ENCODE measurements at regions not wholly inside any gene's neighbourhood (a gene's known extent, or its start where the extent isn't known, plus 50 kb on each side); places are given as distances from the start of the nearest gene placed in this dataset.

GRCh38 chr2:128401680-128402079 is 83.0 kb upstream of the HS6ST1 start:
- no peak overlapping the region for H3K4me3 Mint-ChIP-seq
- H3K36me3 Mint-ChIP-seq (ENCODE audit: low read depth), result no peaks in the 10 kb centered on the region
- peaks cover 4% of the 10 kb centered on the region for H3K4me1 Mint-ChIP-seq
- H3K27ac Mint-ChIP-seq, result no peak overlapping the region
- no peak for DNase-seq
- CTCF ChIA-PET, result interaction anchor here (0.6 kb wide), 1 partner anchor 1236 kb away, joined by 3 read pairs; no protein-coding TSS in a partner anchor
- POLR2A ChIA-PET, result no interaction called here
- no peaks in the 10 kb centered on the region for H3K9me3 Mint-ChIP-seq
- peaks cover 18% of the 10 kb centered on the region for H3K27me3 Mint-ChIP-seq

GRCh38 chr2:128402911-128403670 is 84.4 kb upstream of the HS6ST1 start:
- DNase-seq, result no peak
- POLR2A ChIA-PET, result no interaction called here

GRCh38 chr2:128403814-128404708 is 85.4 kb upstream of the HS6ST1 start:
- ChIA-PET CTCF (no interaction called here), POLR2A (no interaction called here)
- H3K27ac Mint-ChIP-seq, result no peak overlapping the region
- no peaks in the 10 kb centered on the region for H3K36me3 Mint-ChIP-seq (ENCODE audit: low read depth)
- DNase-seq, result no peak
- H3K27me3 Mint-ChIP-seq, result peaks cover 14% of the 10 kb centered on the region
- no peaks in the 10 kb centered on the region for H3K9me3 Mint-ChIP-seq
- H3K4me1 Mint-ChIP-seq, result peaks cover 4% of the 10 kb centered on the region
- H3K4me3 Mint-ChIP-seq, result no peak overlapping the region

More at GRCh38 chr2:128402911-128403670, 84.4 kb upstream of the HS6ST1 start:
- Mint-ChIP-seq H3K27ac (no peak overlapping the region), H3K4me3 (no peak overlapping the region), H3K36me3 (ENCODE audit: low read depth) (no peaks in the 10 kb centered on the region), H3K27me3 (peaks cover 18% of the 10 kb centered on the region), H3K4me1 (peaks cover 4% of the 10 kb centered on the region), H3K9me3 (no peaks in the 10 kb centered on the region)
- CTCF ChIA-PET, result no interaction called here

GRCh38 chr2:128404709-128405466 is 86.2 kb upstream of the HS6ST1 start:
- H3K36me3 Mint-ChIP-seq (ENCODE audit: low read depth), result no peaks in the 10 kb centered on the region
- ChIA-PET CTCF (interaction anchor here (1.0 kb wide), 1 partner anchor 20 kb away, joined by 3 read pairs; no protein-coding TSS in a partner anchor), POLR2A (no interaction called here)
- H3K4me3 Mint-ChIP-seq, result no peak overlapping the region
- H3K4me1 Mint-ChIP-seq, result peaks cover 3% of the 10 kb centered on the region
- no peak overlapping the region for H3K27ac Mint-ChIP-seq
- no peaks in the 10 kb centered on the region for H3K9me3 Mint-ChIP-seq
- no peak for DNase-seq
- peaks cover 8% of the 10 kb centered on the region for H3K27me3 Mint-ChIP-seq

- Mint-ChIP-seq H3K36me3 (ENCODE audit: low read depth) (no peaks in the 10 kb centered on the region), H3K27me3 (peaks cover 6% of the 10 kb centered on the region), H3K4me1 (peaks cover 1% of the 10 kb centered on the region), H3K9me3 (no peaks in the 10 kb centered on the region), H3K27ac (no peak overlapping the region), H3K4me3 (no peak overlapping the region)
- ChIA-PET CTCF (interaction anchor here (1.0 kb wide), 1 partner anchor 20 kb away, joined by 3 read pairs; no protein-coding TSS in a partner anchor), POLR2A (no interaction called here)
- DNase-seq, result no peak
These were observed 86.8 kb upstream of the HS6ST1 start for GRCh38 chr2:128405467-128405900.

GRCh38 chr2:128405981-128406613 is 87.4 kb upstream of the HS6ST1 start:
- H3K36me3 Mint-ChIP-seq (ENCODE audit: low read depth), result no peaks in the 10 kb centered on the region
- CTCF ChIA-PET, result interaction anchor here (0.6 to 1.0 kb wide), 2 partner anchors 19 to 1040 kb away, joined by 3 to 4 read pairs; no protein-coding TSS in a partner anchor
- H3K9me3 Mint-ChIP-seq, result no peaks in the 10 kb centered on the region
- peaks cover 3% of the 10 kb centered on the region for H3K27me3 Mint-ChIP-seq
- H3K4me3 Mint-ChIP-seq, result no peak overlapping the region
- DNase-seq, result no peak
- no peaks in the 10 kb centered on the region for H3K4me1 Mint-ChIP-seq
- H3K27ac Mint-ChIP-seq, result no peak overlapping the region
- POLR2A ChIA-PET, result no interaction called here

GRCh38 chr2:128406736-128407554 is 88.3 kb upstream of the HS6ST1 start:
- no peaks in the 10 kb centered on the region for H3K9me3 Mint-ChIP-seq
- no peaks in the 10 kb centered on the region for H3K4me1 Mint-ChIP-seq
- POLR2A ChIA-PET, result no interaction called here
- H3K4me3 Mint-ChIP-seq, result no peak overlapping the region
- no peaks in the 10 kb centered on the region for H3K27me3 Mint-ChIP-seq
- H3K27ac Mint-ChIP-seq, result no peak overlapping the region
- CTCF ChIA-PET, result interaction anchor here (0.6 kb wide), 2 partner anchors 1041 to 1205 kb away, joined by 3 to 4 read pairs; no protein-coding TSS in a partner anchor
- H3K36me3 Mint-ChIP-seq (ENCODE audit: low read depth), result no peaks in the 10 kb centered on the region
- DNase-seq, result no peak

GRCh38 chr2:128408349-128409305 is 90.0 kb upstream of the HS6ST1 start:
- Mint-ChIP-seq H3K27ac (no peak overlapping the region), H3K4me3 (no peak overlapping the region), H3K36me3 (ENCODE audit: low read depth) (no peaks in the 10 kb centered on the region), H3K27me3 (no peaks in the 10 kb centered on the region), H3K4me1 (no peaks in the 10 kb centered on the region), H3K9me3 (no peaks in the 10 kb centered on the region)
- ChIA-PET POLR2A (no interaction called here), CTCF (no interaction called here)
- DNase-seq, result no peak

- H3K27me3 Mint-ChIP-seq, result no peaks in the 10 kb centered on the region
- ChIA-PET CTCF (no interaction called here), POLR2A (no interaction called here)
- H3K9me3 Mint-ChIP-seq, result no peaks in the 10 kb centered on the region
- H3K36me3 Mint-ChIP-seq (ENCODE audit: low read depth), result no peaks in the 10 kb centered on the region
- H3K4me1 Mint-ChIP-seq, result no peaks in the 10 kb centered on the region
- DNase-seq, result no peak
- H3K4me3 Mint-ChIP-seq, result no peak overlapping the region
- H3K27ac Mint-ChIP-seq, result no peak overlapping the region
These were observed 90.8 kb upstream of the HS6ST1 start for GRCh38 chr2:128409326-128410034.

- Mint-ChIP-seq H3K4me3 (no peak overlapping the region), H3K27ac (no peak overlapping the region), H3K9me3 (no peaks in the 10 kb centered on the region), H3K4me1 (no peaks in the 10 kb centered on the region), H3K27me3 (no peaks in the 10 kb centered on the region), H3K36me3 (ENCODE audit: low read depth) (no peaks in the 10 kb centered on the region)
- POLR2A ChIA-PET, result no interaction called here
- DNase-seq, result no peak
- CTCF ChIA-PET, result no interaction called here
These were observed 91.5 kb upstream of the HS6ST1 start for GRCh38 chr2:128410035-128410757.
